H1 (cell line): ENCODE measurements at regions not wholly inside any gene's neighbourhood (a gene's known extent, or its start where the extent isn't known, plus 50 kb on each side); places are given as distances from the start of the nearest gene placed in this dataset.

Source experiments
- CTCF ChIA-PET: fragments of 300-600 bp; sonication (Branson Sonifier 250); formaldehyde crosslinking; loops from one replicate; lab custom pipeline; 2021; ENCODE audit not compliant: partially characterized antibody; lab: Charles Lee
- POLR2A ChIA-PET: fragments of 300-600 bp; sonication (Branson Sonifier 250); formaldehyde crosslinking; loops from one replicate; lab custom pipeline; 2021; ENCODE audit warnings: inconsistent platforms; ENCODE audit not compliant: partially characterized antibody; lab: Charles Lee
- DNase-seq, 2 experiments: peaks; one replicate each; pipeline versions ENCODE4 v3.0.0 to v3.0.0-alpha.2; 2010 to 2022; ENCODE audit warnings: low spot score in 2 of 2, low read depth in 1 of 2, mixed read lengths in 1 of 2
- FAIRE-seq: peaks from 2 replicates; lab custom pipeline; 2011; peaks lifted over from hg19 to GRCh38; lab: Jason Lieb, UNC
- H2AFZ ChIP-seq: 2 replicates; pipeline ENCODE4 v1.8.1; 2012; ENCODE audit warnings: low read length, inconsistent platforms
- H2AK5ac ChIP-seq: 2 replicates; pipeline ENCODE4 v1.6.1; 2013; ENCODE audit warnings: low read depth, low read length
- H2BK120ac ChIP-seq: replicated peaks from 2 replicates; pipeline ENCODE3; 2013; ENCODE audit warnings: low read depth, low read length, inconsistent platforms
- H2BK12ac ChIP-seq: 2 replicates; pipeline ENCODE4 v1.6.1; 2013; ENCODE audit warnings: low read depth, low read length
- H2BK15ac ChIP-seq: 2 replicates; pipeline ENCODE4 v1.6.1; 2013; ENCODE audit warnings: low read length
- H2BK20ac ChIP-seq: 2 replicates; pipeline ENCODE4 v1.6.1; 2013; ENCODE audit warnings: low read length
- H2BK5ac ChIP-seq: 2 replicates; pipeline ENCODE4 v1.6.1; 2013; ENCODE audit warnings: low read depth, low read length
- H3K14ac ChIP-seq: 2 replicates; pipeline ENCODE4 v1.6.1; 2013; ENCODE audit warnings: inconsistent platforms; ENCODE audit not compliant: insufficient read length
- H3K18ac ChIP-seq: 2 replicates; pipeline ENCODE4 v1.6.1; 2013; ENCODE audit warnings: low read length; ENCODE audit errors: extremely low read depth
- H3K23ac ChIP-seq: 2 replicates; pipeline ENCODE4 v1.6.1; 2013; ENCODE audit warnings: inconsistent platforms; ENCODE audit not compliant: insufficient read length
- H3K23me2 ChIP-seq: 2 replicates; pipeline ENCODE4 v1.6.1; 2013; ENCODE audit warnings: low read depth, low read length
- H3K27ac ChIP-seq: 2 replicates; pipeline ENCODE4 v1.6.1; 2011; ENCODE audit warnings: low read depth, low read length, inconsistent platforms
- H3K27me3 ChIP-seq, 4 experiments: replicated peaks in 1 of 4; 1 replicate in 1 of 4; 2 replicates in 3 of 4; pipeline versions ENCODE4 v1.6.1 to v1.8.1; 2011 to 2013; ENCODE audit warnings: low read length in 3 of 4, mild to moderate bottlenecking in 3 of 4, inconsistent platforms in 2 of 4, mixed read lengths in 2 of 4, moderate library complexity in 1 of 4; ENCODE audit not compliant: control insufficient read depth in 3 of 4, insufficient read depth in 3 of 4; ENCODE audit errors: extremely low read depth in 1 of 4
- H3K36me3 ChIP-seq, 4 experiments: 2 replicates each; pipeline versions ENCODE4 v1.6.1 to v1.8.1; 2011 to 2013; ENCODE audit warnings: mild to moderate bottlenecking in 4 of 4, low read length in 3 of 4, moderate library complexity in 2 of 4, control low read depth in 1 of 4, inconsistent platforms in 1 of 4; ENCODE audit not compliant: insufficient read depth in 4 of 4, control insufficient read depth in 2 of 4
- H3K4ac ChIP-seq: replicated peaks from 2 replicates; pipeline ENCODE3; 2013; ENCODE audit warnings: low read length, low read depth, mixed read lengths, inconsistent platforms; ENCODE audit not compliant: insufficient read length
- H3K4me1 ChIP-seq, 4 experiments: replicated peaks in 1 of 4; 1 replicate in 1 of 4; 2 replicates in 3 of 4; pipeline versions ENCODE4 v1.6.1 to v1.8.1; 2011 to 2013; ENCODE audit warnings: low read length in 3 of 4, inconsistent platforms in 2 of 4, mixed read lengths in 1 of 4; ENCODE audit not compliant: insufficient read depth in 4 of 4, control insufficient read depth in 3 of 4
- H3K4me2 ChIP-seq, 2 experiments: 2 replicates each; pipeline versions ENCODE4 v1.6.1 to v1.8.1; 2011 to 2013; ENCODE audit warnings: low read depth in 2 of 2, low read length in 2 of 2, control low read depth in 1 of 2, inconsistent platforms in 1 of 2, mild to moderate bottlenecking in 1 of 2; ENCODE audit not compliant: insufficient read depth in 1 of 2
- H3K4me3 ChIP-seq, 4 experiments: fragments of 200-600, 300-600 bp in 1 of 4; sonication (generic), shearing (Covaris generic), sonication (Bioruptor Twin) in 1 of 4; 2 replicates each; pipeline versions ENCODE4 v1.5.1 to v1.8.1; 2011 to 2016; ENCODE audit warnings: low read length in 4 of 4, low read depth in 3 of 4, control low read depth in 2 of 4, inconsistent platforms in 2 of 4, mild to moderate bottlenecking in 2 of 4, mixed read lengths in 1 of 4, moderate library complexity in 1 of 4; ENCODE audit not compliant: insufficient read depth in 2 of 4; ENCODE audit errors: extremely low read depth in 1 of 4
- H3K56ac ChIP-seq: replicated peaks from 2 replicates; pipeline ENCODE3; 2013; ENCODE audit warnings: low read depth, mild to moderate bottlenecking, mixed read lengths, low read length, inconsistent platforms; ENCODE audit not compliant: insufficient read length
- H3K79me1 ChIP-seq: 2 replicates; pipeline ENCODE4 v1.6.1; 2013; ENCODE audit warnings: low read depth, low read length, control low read depth
- H3K79me2 ChIP-seq, 2 experiments: 2 replicates each; pipeline versions ENCODE4 v1.6.1 to v1.8.1; 2012 to 2013; ENCODE audit warnings: low read length in 2 of 2, mild to moderate bottlenecking in 2 of 2, inconsistent platforms in 1 of 2; ENCODE audit not compliant: insufficient read depth in 2 of 2, control insufficient read depth in 1 of 2
- H3K9ac ChIP-seq, 4 experiments: replicated peaks in 1 of 4; 1 replicate in 1 of 4; 2 replicates in 3 of 4; pipeline versions ENCODE4 v1.6.1 to v1.8.1; 2011 to 2013; ENCODE audit warnings: low read depth in 3 of 4, low read length in 3 of 4, control low read depth in 2 of 4, mild to moderate bottlenecking in 2 of 4, moderate library complexity in 2 of 4, inconsistent platforms in 1 of 4; ENCODE audit errors: extremely low read depth in 1 of 4
- H3K9me3 ChIP-seq, 2 experiments: 2 replicates each; pipeline versions ENCODE4 v1.6.1 to v1.8.1; 2012 to 2013; ENCODE audit warnings: mild to moderate bottlenecking in 2 of 2, moderate library complexity in 2 of 2, control low read depth in 1 of 2, inconsistent platforms in 1 of 2, low read depth in 1 of 2, low read length in 1 of 2, mixed read lengths in 1 of 2; ENCODE audit not compliant: insufficient read depth in 2 of 2
- H4K20me1 ChIP-seq, 2 experiments: replicated peaks in 1 of 2; 2 replicates each; pipeline versions ENCODE3 to v1.8.1; 2011 to 2013; ENCODE audit warnings: inconsistent platforms in 2 of 2, low read length in 2 of 2, mild to moderate bottlenecking in 1 of 2; ENCODE audit not compliant: insufficient read depth in 2 of 2, control insufficient read depth in 1 of 2
- H4K5ac ChIP-seq: 2 replicates; pipeline ENCODE4 v1.6.1; 2013; ENCODE audit warnings: low read length, low read depth, mixed read lengths, inconsistent platforms; ENCODE audit not compliant: insufficient read length
- H4K8ac ChIP-seq: 2 replicates; pipeline ENCODE4 v1.8.0; 2013; ENCODE audit warnings: mild to moderate bottlenecking, moderate library complexity, low read length, inconsistent platforms; ENCODE audit not compliant: insufficient read depth; ENCODE audit errors: extremely low read depth
- H4K91ac ChIP-seq: replicated peaks from 2 replicates; pipeline ENCODE3; 2013; ENCODE audit warnings: low read length, mixed read lengths, inconsistent platforms; ENCODE audit not compliant: insufficient read length
- BRCA1 ChIP-seq: IDR thresholded peaks from 2 replicates; pipeline ENCODE4 v1.6.1; 2012; ENCODE audit warnings: low read depth, low read length, improper control_type of control experiment
- CREB1 ChIP-seq: IDR thresholded peaks from 2 replicates; pipeline ENCODE4 v1.6.1; 2012; ENCODE audit warnings: inconsistent platforms
- CTCF ChIP-seq, 3 experiments: IDR thresholded peaks; 1 replicate in 2 of 3; 2 replicates in 1 of 3; pipeline versions ENCODE4 v1.5.1 to v1.6.1; 2011; ENCODE audit warnings: low read length in 3 of 3, mild to moderate bottlenecking in 3 of 3, inconsistent platforms in 2 of 3, low read depth in 1 of 3, moderate library complexity in 1 of 3; ENCODE audit not compliant: insufficient read depth in 1 of 3; ENCODE audit errors: control extremely low read depth in 1 of 3
- HDAC2 ChIP-seq, 2 experiments: fragments of 300-600 bp in 1 of 2; sonication (generic) in 1 of 2; IDR thresholded peaks; 2 replicates each; pipeline ENCODE4 v1.6.1; 2011 to 2012; ENCODE audit warnings: low read depth in 2 of 2, low read length in 2 of 2, mild to moderate bottlenecking in 2 of 2, moderate library complexity in 2 of 2, borderline replicate concordance in 1 of 2, inconsistent platforms in 1 of 2
- JUN ChIP-seq: IDR thresholded peaks from 2 replicates; pipeline ENCODE4 v1.6.1; 2011; ENCODE audit warnings: low read depth, mild to moderate bottlenecking, improper control_type of control experiment, low read length
- TAF1 ChIP-seq: IDR thresholded peaks from 2 replicates; pipeline ENCODE4 v1.6.1; 2011; ENCODE audit warnings: mild to moderate bottlenecking, low read depth, low read length
- ZNF274 ChIP-seq: IDR thresholded peaks from 2 replicates; pipeline ENCODE4 v1.7.0; 2012; ENCODE audit warnings: low read length, borderline replicate concordance; ENCODE audit errors: extremely low read depth
- WGBS, 2 experiments: shearing (Covaris generic) in 1 of 2; methylation state at CpG; one replicate each; pipeline versions ENCODE4 v1.1.6 to v1.1.7; 2013 to 2015; ENCODE audit warnings: low lambda C conversion rate in 2 of 2, mixed read lengths in 2 of 2, inconsistent platforms in 1 of 2, low coverage in 1 of 2, missing lambda C conversion rate in 1 of 2; ENCODE audit not compliant: insufficient replicate concordance in 2 of 2, insufficient coverage in 1 of 2, insufficient read length in 1 of 2; ENCODE audit errors: extremely low coverage in 1 of 2, missing lambda C conversion rate in 1 of 2; 5-methylcytosine and 5-hydroxymethylcytosine counted together

DNA sequence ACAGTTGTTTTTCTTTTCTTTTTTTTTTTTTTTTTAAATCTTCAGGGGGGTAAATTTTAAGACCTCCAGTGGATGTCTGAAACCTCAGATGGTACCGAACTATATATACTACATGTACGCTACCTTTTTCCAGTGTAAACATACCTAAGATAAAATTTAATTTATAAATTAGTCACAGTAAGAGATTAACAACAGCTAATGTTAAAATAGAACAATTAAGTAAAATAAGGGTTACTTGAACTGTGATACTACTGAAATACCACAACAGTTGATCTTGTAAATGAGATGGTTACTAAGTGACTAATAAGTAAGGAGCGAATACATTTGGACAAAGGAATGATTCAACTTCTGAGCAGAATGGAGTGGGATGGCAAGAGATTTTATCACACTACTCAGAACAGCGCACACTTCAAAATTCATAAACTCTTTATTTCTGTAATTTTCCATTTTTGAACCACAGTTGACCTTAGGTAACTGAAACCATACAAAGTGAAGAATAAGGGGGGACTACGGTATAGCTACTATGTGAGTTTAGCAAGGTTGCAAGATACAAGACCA is 80.5 kb upstream of the PCED1B start:
- no peaks in the 10 kb centered on the region for H3K36me3 ChIP-seq
- H2BK120ac ChIP-seq: no peak overlapping the region
- H2BK5ac ChIP-seq: no peak overlapping the region
- H2BK12ac ChIP-seq: no peak overlapping the region
- no peak overlapping the region for H3K4ac ChIP-seq
- H3K27me3 ChIP-seq: no peaks in the 10 kb centered on the region
- no peak overlapping the region for H3K4me3 ChIP-seq
- WGBS, 2 experiments: 92% methylated on average over 5 of the region's 5 CpGs; no CpG with 5 or more reads in 1 of the 2 experiments
- no peak overlapping the region for H3K4me2 ChIP-seq
- no peaks in the 10 kb centered on the region for H3K23me2 ChIP-seq
- TF ChIP-seq ZNF274 (no peak), CREB1 (no peak), CTCF (IDR thresholded peaks at IDR 0.05; ENCODE audit: control extremely low read depth in 1 of 3, insufficient read depth in 1 of 3, low read depth in 1 of 3, low read length in 3 of 3) (no peak), TAF1 (no peak), HDAC2 (IDR thresholded peaks at IDR 0.05; ENCODE audit: borderline replicate concordance in 1 of 2, low read depth in 2 of 2, low read length in 2 of 2) (no peak), JUN (no peak), BRCA1 (no peak)
- H3K27ac ChIP-seq: no peak overlapping the region
- H3K18ac ChIP-seq: no peak overlapping the region
- H2AK5ac ChIP-seq: no peak overlapping the region
- H2AFZ ChIP-seq: no peak overlapping the region
- no peaks in the 10 kb centered on the region; a peak in 1 of 4 replicates for H3K9me3 ChIP-seq
- H4K20me1 ChIP-seq: no peaks in the 10 kb centered on the region
- H3K23ac ChIP-seq: no peak overlapping the region
- no peaks in the 10 kb centered on the region for H3K4me1 ChIP-seq
- DNase-seq: no peak
- H4K5ac ChIP-seq: no peak overlapping the region
- POLR2A ChIA-PET: no interaction called here
- FAIRE-seq: no peak
- no peak overlapping the region for H4K91ac ChIP-seq
- H2BK20ac ChIP-seq: no peak overlapping the region
- no peaks in the 10 kb centered on the region for H3K79me2 ChIP-seq
- no peak overlapping the region for H2BK15ac ChIP-seq
- CTCF ChIA-PET: interaction anchor here (1.0 kb wide), 1 partner anchor 143 kb away, joined by 3 read pairs; no protein-coding TSS in a partner anchor
- H3K9ac ChIP-seq: no peak overlapping the region
- H3K14ac ChIP-seq: no peak overlapping the region
- H4K8ac ChIP-seq: no peak overlapping the region
- no peak overlapping the region for H3K56ac ChIP-seq
- no peaks in the 10 kb centered on the region for H3K79me1 ChIP-seq
